OCI-LY1 (cell line): ENCODE measurements at regions not wholly inside any gene's neighbourhood (a gene's known extent, or its start where the extent isn't known, plus 50 kb on each side); places are given as distances from the start of the nearest gene placed in this dataset.

Source experiments
- H2AFZ ChIP-seq: fragments of 200-600 bp; sonication (generic), shearing (Covaris generic); 2 replicates; pipeline ENCODE4 v1.6.0; 2014; ENCODE audit warnings: antibody characterized with exemption, mild to moderate bottlenecking, low read length
- H3F3A ChIP-seq: fragments of 200-600 bp; sonication (generic), shearing (Covaris generic); 2 replicates; pipeline ENCODE4 v1.6.0; 2014; ENCODE audit warnings: mild to moderate bottlenecking, antibody characterized with exemption, low read length, moderate library complexity; ENCODE audit not compliant: insufficient read depth
- H3K27ac ChIP-seq: fragments of 200-600 bp; sonication (generic); 2 replicates; pipeline ENCODE4 v1.5.1; 2014; ENCODE audit warnings: low read length, mixed run types, mild to moderate bottlenecking, low read depth; ENCODE audit not compliant: poor library complexity, severe bottlenecking
- H3K27me3 ChIP-seq: fragments of 200-600 bp; sonication (generic); 2 replicates; pipeline ENCODE4 v1.6.0; 2014; ENCODE audit warnings: antibody characterized with exemption, mild to moderate bottlenecking, low read length, moderate library complexity; ENCODE audit not compliant: insufficient read depth
- H3K36me3 ChIP-seq: fragments of 200-600 bp; sonication (generic); 2 replicates; pipeline ENCODE4 v1.6.1; 2014; ENCODE audit warnings: mild to moderate bottlenecking, antibody characterized with exemption, low read length, moderate library complexity, mixed read lengths; ENCODE audit not compliant: insufficient read depth
- H3K4me1 ChIP-seq: fragments of 200-600 bp; sonication (generic); 2 replicates; pipeline ENCODE4 v1.5.1; 2014; ENCODE audit warnings: mild to moderate bottlenecking, low read length, moderate library complexity; ENCODE audit not compliant: insufficient read depth, severe bottlenecking
- H3K4me2 ChIP-seq: fragments of 200-600 bp; sonication (generic), shearing (Covaris generic); 2 replicates; pipeline ENCODE4 v1.6.1; 2014; ENCODE audit warnings: low read length
- H3K4me3 ChIP-seq: fragments of 200-600 bp; sonication (generic); 2 replicates; pipeline ENCODE4 v1.5.1; 2014; ENCODE audit warnings: low read length, low read depth, mild to moderate bottlenecking, mixed read lengths; ENCODE audit not compliant: poor library complexity, severe bottlenecking
- H3K79me2 ChIP-seq: fragments of 200-600 bp; shearing (Covaris generic); 2 replicates; pipeline ENCODE4 v1.6.1; 2016; ENCODE audit warnings: mixed run types, low read length, mixed read lengths; ENCODE audit not compliant: insufficient read depth
- H3K9ac ChIP-seq: fragments of 200-600 bp; sonication (generic), shearing (Covaris generic); 2 replicates; pipeline ENCODE4 v1.6.1; 2014; ENCODE audit warnings: mild to moderate bottlenecking, low read length, mixed read lengths
- H3K9me2 ChIP-seq: fragments of 200-600 bp; sonication (generic), shearing (Covaris generic); 2 replicates; pipeline ENCODE4 v1.6.1; 2014; ENCODE audit warnings: low read depth, mild to moderate bottlenecking, low read length, mixed read lengths
- H3K9me3 ChIP-seq: fragments of 200-600 bp; shearing (Covaris generic); 2 replicates; pipeline ENCODE4 v1.6.1; 2014; ENCODE audit warnings: low read length, mixed read lengths
- H4K20me1 ChIP-seq: fragments of 200-600 bp; sonication (generic), shearing (Covaris generic); 2 replicates; pipeline ENCODE4 v1.6.0; 2016; ENCODE audit warnings: mild to moderate bottlenecking, low read length; ENCODE audit not compliant: insufficient read depth
- CTCF ChIP-seq: fragments of 200-600 bp; sonication (generic), shearing (Covaris generic); IDR thresholded peaks from 2 replicates; pipeline ENCODE4 v1.5.1; 2017; ENCODE audit warnings: mild to moderate bottlenecking, antibody characterized with exemption, low read length, moderate library complexity, mixed read lengths
- EZH2 ChIP-seq: fragments of 200-600 bp; sonication (generic), shearing (Covaris generic); IDR thresholded peaks from 2 replicates; pipeline ENCODE4 v1.8.0; 2017; ENCODE audit warnings: borderline replicate concordance, mixed run types, mild to moderate bottlenecking, antibody characterized with exemption, low read length, moderate library complexity, mixed read lengths

GRCh38 chr1:58006421-58007046, 540.0 kb downstream of the OMA1 start:
- H3K9me3 ChIP-seq: no peaks in the 10 kb centered on the region
- no peaks in the 10 kb centered on the region for H3F3A ChIP-seq
- no peaks in the 10 kb centered on the region for H3K36me3 ChIP-seq
- H3K27me3 ChIP-seq: no peaks in the 10 kb centered on the region
- no peak overlapping the region for H3K4me2 ChIP-seq
- TF ChIP-seq EZH2 (no peak), CTCF (no peak)
- H3K79me2 ChIP-seq: no peaks in the 10 kb centered on the region
- H3K27ac ChIP-seq: no peak overlapping the region
- no peaks in the 10 kb centered on the region for H3K9me2 ChIP-seq
- no peaks in the 10 kb centered on the region for H4K20me1 ChIP-seq
- no peaks in the 10 kb centered on the region for H3K4me1 ChIP-seq
- H3K4me3 ChIP-seq: no peak overlapping the region
- H2AFZ ChIP-seq: no peak overlapping the region
- H3K9ac ChIP-seq: no peak overlapping the region

- Histone ChIP-seq H3K4me1 (no peaks in the 10 kb centered on the region), H3K27ac (no peak overlapping the region), H3K9me3 (no peaks in the 10 kb centered on the region), H2AFZ (no peak overlapping the region), H4K20me1 (no peaks in the 10 kb centered on the region), H3F3A (no peaks in the 10 kb centered on the region), H3K27me3 (no peaks in the 10 kb centered on the region), H3K4me3 (no peak overlapping the region), H3K9me2 (no peaks in the 10 kb centered on the region), H3K9ac (no peak overlapping the region), H3K79me2 (no peaks in the 10 kb centered on the region), H3K4me2 (no peak overlapping the region), H3K36me3 (no peaks in the 10 kb centered on the region)
- TF ChIP-seq EZH2 (no peak), CTCF (no peak)
Observed at GRCh38 chr1:58005212-58005611, 541.3 kb downstream of the OMA1 start.

- TF ChIP-seq CTCF: no peak
- TF ChIP-seq EZH2: no peak
- H3K9me2 ChIP-seq: no peaks in the 10 kb centered on the region
- H3K4me1 ChIP-seq: no peaks in the 10 kb centered on the region
- H2AFZ ChIP-seq: no peak overlapping the region
- no peak overlapping the region for H3K4me3 ChIP-seq
- no peaks in the 10 kb centered on the region for H3K36me3 ChIP-seq
- H3F3A ChIP-seq: no peaks in the 10 kb centered on the region
- H3K4me2 ChIP-seq: no peak overlapping the region
- H3K79me2 ChIP-seq: no peaks in the 10 kb centered on the region
- H4K20me1 ChIP-seq: no peaks in the 10 kb centered on the region
- H3K9me3 ChIP-seq: no peaks in the 10 kb centered on the region
- no peak overlapping the region for H3K9ac ChIP-seq
- no peaks in the 10 kb centered on the region for H3K27me3 ChIP-seq
- no peak overlapping the region for H3K27ac ChIP-seq
Observed at GRCh38 chr1:58003988-58004387, 542.5 kb downstream of the OMA1 start.
